Calu3 (cell line): ENCODE measurements at regions not wholly inside any gene's neighbourhood (a gene's known extent, or its start where the extent isn't known, plus 50 kb on each side); places are given as distances from the start of the nearest gene placed in this dataset.

Experiments used
- BruUV-seq: library from RNA; stranded (reverse); fragments of 400-500 nt; replicated peaks from 2 replicates; lab custom pipeline; 2021; lab: Mats Ljungman, UMichigan
- CTCF ChIA-PET: fragments of 300-600 bp; sonication (Branson Sonifier 250); formaldehyde crosslinking; loops from one replicate; lab custom pipeline; 2022; ENCODE audit warnings: antibody characterized with exemption; lab: Charles Lee
- DNase-seq: peaks from one replicate; pipeline ENCODE4 v3.0.0; 2022
- H3K27ac Mint-ChIP-seq: one replicate; pipeline ENCODE4 v1.8.0; 2022; ENCODE audit warnings: mixed read lengths; ENCODE audit not compliant: unreplicated experiment
- H3K27me3 Mint-ChIP-seq: one replicate; pipeline ENCODE4 v1.8.0; 2022; ENCODE audit warnings: mixed read lengths; ENCODE audit not compliant: unreplicated experiment
- H3K36me3 Mint-ChIP-seq: one replicate; pipeline ENCODE4 v1.8.0; 2022; ENCODE audit warnings: mild to moderate bottlenecking, moderate library complexity, mixed read lengths; ENCODE audit not compliant: insufficient read depth, unreplicated experiment
- H3K4me1 Mint-ChIP-seq: one replicate; pipeline ENCODE4 v1.8.0; 2022; ENCODE audit warnings: mild to moderate bottlenecking, low read depth, mixed read lengths; ENCODE audit not compliant: unreplicated experiment
- H3K4me3 Mint-ChIP-seq: one replicate; pipeline ENCODE4 v1.8.0; 2022; ENCODE audit warnings: mild to moderate bottlenecking, low read depth, moderate library complexity, mixed read lengths; ENCODE audit not compliant: unreplicated experiment
- H3K9me3 Mint-ChIP-seq: one replicate; pipeline ENCODE4 v1.8.0; 2022; ENCODE audit warnings: low read depth, mixed read lengths; ENCODE audit not compliant: unreplicated experiment
- intact Hi-C: fragments of 100-400 bp; cut with micrococcal nuclease; formaldehyde crosslinking; loops from one replicate; pipeline ENCODE4 v1.10.0; 2022; ENCODE audit not compliant: unreplicated experiment
- TF ChIP-seq, protein P1 (sequence below): fragments of 200-600 bp; IDR thresholded peaks from one replicate; pipeline ENCODE4 v1.8.0; 2022; ENCODE audit warnings: antibody characterized with exemption; ENCODE audit not compliant: unreplicated experiment

GRCh38 chr12:124709722-124710687 is 142.6 kb upstream of the NCOR2 start:
- Mint-ChIP-seq H3K9me3 (no peaks in the 10 kb centered on the region), H3K36me3 (peaks cover 16% of the 10 kb centered on the region), H3K4me1 (peaks cover 24% of the 10 kb centered on the region), H3K4me3 (no peak overlapping the region), H3K27ac (no peak overlapping the region), H3K27me3 (no peaks in the 10 kb centered on the region)
- TF ChIP-seq, protein P1, sequence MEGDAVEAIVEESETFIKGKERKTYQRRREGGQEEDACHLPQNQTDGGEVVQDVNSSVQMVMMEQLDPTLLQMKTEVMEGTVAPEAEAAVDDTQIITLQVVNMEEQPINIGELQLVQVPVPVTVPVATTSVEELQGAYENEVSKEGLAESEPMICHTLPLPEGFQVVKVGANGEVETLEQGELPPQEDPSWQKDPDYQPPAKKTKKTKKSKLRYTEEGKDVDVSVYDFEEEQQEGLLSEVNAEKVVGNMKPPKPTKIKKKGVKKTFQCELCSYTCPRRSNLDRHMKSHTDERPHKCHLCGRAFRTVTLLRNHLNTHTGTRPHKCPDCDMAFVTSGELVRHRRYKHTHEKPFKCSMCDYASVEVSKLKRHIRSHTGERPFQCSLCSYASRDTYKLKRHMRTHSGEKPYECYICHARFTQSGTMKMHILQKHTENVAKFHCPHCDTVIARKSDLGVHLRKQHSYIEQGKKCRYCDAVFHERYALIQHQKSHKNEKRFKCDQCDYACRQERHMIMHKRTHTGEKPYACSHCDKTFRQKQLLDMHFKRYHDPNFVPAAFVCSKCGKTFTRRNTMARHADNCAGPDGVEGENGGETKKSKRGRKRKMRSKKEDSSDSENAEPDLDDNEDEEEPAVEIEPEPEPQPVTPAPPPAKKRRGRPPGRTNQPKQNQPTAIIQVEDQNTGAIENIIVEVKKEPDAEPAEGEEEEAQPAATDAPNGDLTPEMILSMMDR = no peak
- no TSS peak for BruUV-seq
- DNase-seq = no peak
- CTCF ChIA-PET = interaction anchor here (2.0 kb wide), 1 partner anchor 27 kb away, joined by 5 read pairs; no protein-coding TSS in a partner anchor
- intact Hi-C loops = no loop called here

- no peaks in the 10 kb centered on the region for H3K9me3 Mint-ChIP-seq
- intact Hi-C loops = no loop called here
- DNase-seq = no peak
- no peaks in the 10 kb centered on the region for H3K4me1 Mint-ChIP-seq
- H3K36me3 Mint-ChIP-seq = peaks cover 6% of the 10 kb centered on the region
- CTCF ChIA-PET = interaction anchor here (0.7 to 0.9 kb wide), 2 partner anchors 9 to 238 kb away, joined by 3 to 11 read pairs; no protein-coding TSS in a partner anchor
- BruUV-seq = no TSS peak
- H3K27ac Mint-ChIP-seq = no peak overlapping the region
- TF ChIP-seq, protein P1 = no peak
- H3K27me3 Mint-ChIP-seq = no peaks in the 10 kb centered on the region
- H3K4me3 Mint-ChIP-seq = no peak overlapping the region
Measured at GRCh38 chr12:124707316-124707715, 139.9 kb upstream of the NCOR2 start.

DNA sequence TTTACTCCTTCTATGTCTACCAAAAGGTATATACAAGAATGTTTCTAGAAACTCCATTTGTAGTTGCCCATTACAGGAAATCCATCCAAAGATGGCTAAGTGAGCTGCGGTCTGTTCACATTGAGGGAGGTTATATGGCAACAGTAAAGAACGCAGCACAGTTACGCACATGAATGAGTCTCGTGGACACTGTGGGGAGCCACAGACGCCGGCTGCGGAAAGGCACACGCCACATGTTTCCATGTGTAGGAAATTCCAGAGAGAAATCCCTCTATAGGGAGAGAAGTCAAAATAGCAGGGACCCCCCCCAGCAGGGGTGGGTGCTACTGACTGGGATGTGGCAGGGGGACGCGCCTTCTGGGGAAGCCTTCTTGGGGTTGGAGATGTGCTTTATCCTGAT is 139.0 kb upstream of the NCOR2 start:
- TF ChIP-seq, protein P1 = no peak
- Mint-ChIP-seq H3K9me3 (no peaks in the 10 kb centered on the region), H3K4me1 (no peaks in the 10 kb centered on the region), H3K27me3 (no peaks in the 10 kb centered on the region), H3K27ac (no peak overlapping the region), H3K4me3 (no peak overlapping the region), H3K36me3 (peaks cover 6% of the 10 kb centered on the region)
- CTCF ChIA-PET = no interaction called here
- intact Hi-C loops = no loop called here
- BruUV-seq = no TSS peak
- DNase-seq = no peak

GRCh38 chr12:124705545-124706138 is 138.2 kb upstream of the NCOR2 start:
- no peaks in the 10 kb centered on the region for H3K27me3 Mint-ChIP-seq
- H3K4me3 Mint-ChIP-seq = no peak overlapping the region
- H3K9me3 Mint-ChIP-seq = no peaks in the 10 kb centered on the region
- no peaks in the 10 kb centered on the region for H3K4me1 Mint-ChIP-seq
- peaks cover 6% of the 10 kb centered on the region for H3K36me3 Mint-ChIP-seq
- no peak overlapping the region for H3K27ac Mint-ChIP-seq
- TF ChIP-seq, protein P1 = no peak
- intact Hi-C loops = no loop called here
- no TSS peak for BruUV-seq
- no peak for DNase-seq
- CTCF ChIA-PET = no interaction called here
